SK-N-SH treated with all-trans-retinoic acid at 6 μM for 48 hours (cell line): ENCODE measurements at regions not wholly inside any gene's neighbourhood (a gene's known extent, or its start where the extent isn't known, plus 50 kb on each side); places are given as distances from the start of the nearest gene placed in this dataset.

ENCODE experiments used
- OSR1 ChIP-seq: fragments of 250-450 bp; sonication (Bioruptor Pico); IDR thresholded peaks from 2 replicates; pipeline ENCODE4 v1.8.0; 2022; ENCODE audit warnings: moderate library complexity, mild to moderate bottlenecking, inconsistent platforms
- ZC3H10 ChIP-seq: fragments of 250-450 bp; sonication (Bioruptor Pico); IDR thresholded peaks from 2 replicates; pipeline ENCODE4 v1.5.1; 2021; ENCODE audit warnings: mild to moderate bottlenecking, moderate library complexity
- ZFP3 ChIP-seq: fragments of 250-450 bp; sonication (Bioruptor Pico); IDR thresholded peaks from 2 replicates; pipeline ENCODE4 v1.5.0; 2020; ENCODE audit warnings: mild to moderate bottlenecking, moderate library complexity
- ZNF565 ChIP-seq: fragments of 450-650 bp; formaldehyde crosslinking; conservative IDR thresholded peaks from 2 replicates; pipeline ENCODE4 v1.5.0; 2020; ENCODE audit warnings: low read depth, mild to moderate bottlenecking, moderate library complexity

DNA sequence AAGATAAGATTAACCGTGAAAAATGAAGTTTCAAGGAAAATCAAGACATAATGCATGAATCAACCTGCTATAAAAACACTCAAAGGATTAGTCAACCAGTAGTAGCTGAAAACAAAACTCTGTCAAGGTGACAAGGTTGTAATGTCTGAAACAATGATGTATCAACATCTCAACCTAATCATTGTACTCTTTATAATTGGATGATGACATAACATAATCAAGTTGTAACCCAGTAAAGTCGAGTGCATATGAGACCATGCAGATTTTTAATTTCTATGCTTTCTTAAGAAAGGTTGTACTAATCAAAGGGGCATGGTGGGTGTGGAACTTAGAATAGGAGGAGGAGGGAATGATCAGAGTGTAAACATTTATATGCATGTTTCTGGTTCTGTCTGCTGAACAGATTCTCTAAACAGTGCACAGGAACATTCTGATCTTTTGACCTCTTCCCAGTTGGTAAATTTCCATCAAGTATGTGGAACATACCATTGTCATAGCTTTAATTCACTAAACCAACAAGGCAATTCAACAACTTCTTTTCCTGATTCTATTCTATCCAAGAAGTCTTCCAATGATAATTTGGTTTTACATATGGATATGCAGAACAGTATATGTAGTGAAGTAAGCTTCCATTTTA, 253.7 kb downstream of the TTC6 start:
- no peak for TF ChIP-seq OSR1 (CRISPR knock-in tag)
- TF ChIP-seq ZC3H10 (CRISPR knock-in tag), result no peak
- TF ChIP-seq ZFP3 (CRISPR knock-in tag), result no peak
- TF ChIP-seq ZNF565 (CRISPR knock-in tag), result no peak
